HCT116 (cell line): ENCODE measurements at regions not wholly inside any gene's neighbourhood (a gene's known extent, or its start where the extent isn't known, plus 50 kb on each side); places are given as distances from the start of the nearest gene placed in this dataset.

Experiments used
- EGR1 ChIP-seq: IDR thresholded peaks from 2 replicates; pipeline ENCODE4 v1.6.1; 2012; ENCODE audit warnings: low read depth
- EZH2 ChIP-seq: fragments of 200-600 bp; sonication (generic); IDR thresholded peaks from 2 replicates; pipeline ENCODE4 v1.6.1; 2017; ENCODE audit warnings: antibody characterized with exemption, mixed run types
- EZH2phosphoT487 ChIP-seq: fragments of 200-600 bp; IDR thresholded peaks from 2 replicates; pipeline ENCODE4 v1.6.1; 2018; ENCODE audit warnings: antibody characterized with exemption, borderline replicate concordance
- JUND ChIP-seq: IDR thresholded peaks from 2 replicates; pipeline ENCODE4 v1.6.1; 2012
- POLR2A ChIP-seq: IDR thresholded peaks from 2 replicates; pipeline ENCODE4 v1.7.0; 2011; ENCODE audit warnings: borderline replicate concordance; ENCODE audit not compliant: insufficient read depth, insufficient read length; ENCODE audit errors: extremely low read depth
- POLR2AphosphoS5 ChIP-seq: IDR thresholded peaks from 2 replicates; pipeline ENCODE4 v1.6.1; 2011; ENCODE audit warnings: mild to moderate bottlenecking, low read depth, low read length, moderate library complexity
- RAD21 ChIP-seq: IDR thresholded peaks from 2 replicates; pipeline ENCODE4 v1.6.1; 2012; ENCODE audit warnings: low read depth, mild to moderate bottlenecking
- SP1 ChIP-seq: IDR thresholded peaks from 2 replicates; pipeline ENCODE4 v1.6.1; 2012; ENCODE audit warnings: low read depth
- SRF ChIP-seq: IDR thresholded peaks from 2 replicates; pipeline ENCODE4 v1.6.1; 2012; ENCODE audit warnings: low read depth
- TF ChIP-seq, protein P1 (sequence below), 3 experiments: fragments of 200-600 bp in 1 of 3; sonication (generic) in 1 of 3; IDR thresholded peaks in 2 of 3; conservative IDR thresholded peaks in 1 of 3; 2 replicates each; pipeline ENCODE4 v1.5.1; 2012 to 2017; ENCODE audit warnings: low read depth in 2 of 3, low read length in 2 of 3, antibody characterized with exemption in 1 of 3, borderline replicate concordance in 1 of 3, control low read depth in 1 of 3, mild to moderate bottlenecking in 1 of 3, mixed read lengths in 1 of 3, mixed run types in 1 of 3, moderate library complexity in 1 of 3; ENCODE audit not compliant: insufficient read depth in 1 of 3
- TF ChIP-seq, protein P2 (sequence below): IDR thresholded peaks from 2 replicates; pipeline ENCODE4 v1.6.1; 2012
- TF ChIP-seq, protein P3 (sequence below): IDR thresholded peaks from 2 replicates; pipeline ENCODE4 v1.6.1; 2012; ENCODE audit warnings: low read depth

DNA sequence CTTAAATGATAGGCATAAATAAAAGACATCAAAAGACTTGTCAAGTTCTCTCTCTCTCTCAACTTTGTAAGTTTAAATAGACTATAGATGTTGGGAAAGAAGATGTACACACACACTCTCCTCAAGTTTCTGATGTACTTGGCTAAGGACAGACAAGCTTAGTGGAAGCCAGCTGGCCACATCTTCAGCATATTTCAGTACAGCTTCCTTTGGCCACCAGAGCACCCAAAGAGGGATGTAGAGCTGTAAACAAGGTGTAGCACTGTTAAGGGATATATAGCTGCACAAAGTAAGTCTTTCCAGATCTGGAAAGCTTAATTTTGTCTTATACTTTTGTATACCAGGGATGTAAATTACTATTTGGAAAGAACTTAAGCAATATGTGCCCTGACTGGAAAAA, 64.3 kb upstream of the MSTN start:
- TF ChIP-seq, protein P1, sequence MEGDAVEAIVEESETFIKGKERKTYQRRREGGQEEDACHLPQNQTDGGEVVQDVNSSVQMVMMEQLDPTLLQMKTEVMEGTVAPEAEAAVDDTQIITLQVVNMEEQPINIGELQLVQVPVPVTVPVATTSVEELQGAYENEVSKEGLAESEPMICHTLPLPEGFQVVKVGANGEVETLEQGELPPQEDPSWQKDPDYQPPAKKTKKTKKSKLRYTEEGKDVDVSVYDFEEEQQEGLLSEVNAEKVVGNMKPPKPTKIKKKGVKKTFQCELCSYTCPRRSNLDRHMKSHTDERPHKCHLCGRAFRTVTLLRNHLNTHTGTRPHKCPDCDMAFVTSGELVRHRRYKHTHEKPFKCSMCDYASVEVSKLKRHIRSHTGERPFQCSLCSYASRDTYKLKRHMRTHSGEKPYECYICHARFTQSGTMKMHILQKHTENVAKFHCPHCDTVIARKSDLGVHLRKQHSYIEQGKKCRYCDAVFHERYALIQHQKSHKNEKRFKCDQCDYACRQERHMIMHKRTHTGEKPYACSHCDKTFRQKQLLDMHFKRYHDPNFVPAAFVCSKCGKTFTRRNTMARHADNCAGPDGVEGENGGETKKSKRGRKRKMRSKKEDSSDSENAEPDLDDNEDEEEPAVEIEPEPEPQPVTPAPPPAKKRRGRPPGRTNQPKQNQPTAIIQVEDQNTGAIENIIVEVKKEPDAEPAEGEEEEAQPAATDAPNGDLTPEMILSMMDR (IDR thresholded peaks at IDR 0.05 in 2 of 3, conservative IDR thresholded peaks at IDR 0.05 in 1 of 3; ENCODE audit: borderline replicate concordance in 1 of 3, insufficient read depth in 1 of 3, low read depth in 2 of 3, low read length in 2 of 3) = no peak
- TF ChIP-seq EZH2 (no peak), EGR1 (no peak), POLR2AphosphoS5 (no peak), EZH2phosphoT487 (no peak), POLR2A (no peak), SP1 (no peak), RAD21 (no peak), JUND (no peak), SRF (no peak)
- TF ChIP-seq, protein P2, sequence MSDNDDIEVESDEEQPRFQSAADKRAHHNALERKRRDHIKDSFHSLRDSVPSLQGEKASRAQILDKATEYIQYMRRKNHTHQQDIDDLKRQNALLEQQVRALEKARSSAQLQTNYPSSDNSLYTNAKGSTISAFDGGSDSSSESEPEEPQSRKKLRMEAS = no peak
- TF ChIP-seq, protein P3, sequence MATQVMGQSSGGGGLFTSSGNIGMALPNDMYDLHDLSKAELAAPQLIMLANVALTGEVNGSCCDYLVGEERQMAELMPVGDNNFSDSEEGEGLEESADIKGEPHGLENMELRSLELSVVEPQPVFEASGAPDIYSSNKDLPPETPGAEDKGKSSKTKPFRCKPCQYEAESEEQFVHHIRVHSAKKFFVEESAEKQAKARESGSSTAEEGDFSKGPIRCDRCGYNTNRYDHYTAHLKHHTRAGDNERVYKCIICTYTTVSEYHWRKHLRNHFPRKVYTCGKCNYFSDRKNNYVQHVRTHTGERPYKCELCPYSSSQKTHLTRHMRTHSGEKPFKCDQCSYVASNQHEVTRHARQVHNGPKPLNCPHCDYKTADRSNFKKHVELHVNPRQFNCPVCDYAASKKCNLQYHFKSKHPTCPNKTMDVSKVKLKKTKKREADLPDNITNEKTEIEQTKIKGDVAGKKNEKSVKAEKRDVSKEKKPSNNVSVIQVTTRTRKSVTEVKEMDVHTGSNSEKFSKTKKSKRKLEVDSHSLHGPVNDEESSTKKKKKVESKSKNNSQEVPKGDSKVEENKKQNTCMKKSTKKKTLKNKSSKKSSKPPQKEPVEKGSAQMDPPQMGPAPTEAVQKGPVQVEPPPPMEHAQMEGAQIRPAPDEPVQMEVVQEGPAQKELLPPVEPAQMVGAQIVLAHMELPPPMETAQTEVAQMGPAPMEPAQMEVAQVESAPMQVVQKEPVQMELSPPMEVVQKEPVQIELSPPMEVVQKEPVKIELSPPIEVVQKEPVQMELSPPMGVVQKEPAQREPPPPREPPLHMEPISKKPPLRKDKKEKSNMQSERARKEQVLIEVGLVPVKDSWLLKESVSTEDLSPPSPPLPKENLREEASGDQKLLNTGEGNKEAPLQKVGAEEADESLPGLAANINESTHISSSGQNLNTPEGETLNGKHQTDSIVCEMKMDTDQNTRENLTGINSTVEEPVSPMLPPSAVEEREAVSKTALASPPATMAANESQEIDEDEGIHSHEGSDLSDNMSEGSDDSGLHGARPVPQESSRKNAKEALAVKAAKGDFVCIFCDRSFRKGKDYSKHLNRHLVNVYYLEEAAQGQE = no peak
